Astrocyte (in vitro differentiated cells and primary cell): ENCODE measurements at regions not wholly inside any gene's neighbourhood (a gene's known extent, or its start where the extent isn't known, plus 50 kb on each side); places are given as distances from the start of the nearest gene placed in this dataset.

Source experiments
- DNase-seq: peaks from one replicate; pipeline ENCODE4 v3.0.0-alpha.2; 2010; ENCODE audit warnings: low read depth
- FAIRE-seq: peaks from 2 replicates; lab custom pipeline; 2011; peaks lifted over from hg19 to GRCh38; lab: Jason Lieb, UNC
- H2AFZ ChIP-seq: 2 replicates; pipeline ENCODE4 v1.6.0; 2012; ENCODE audit warnings: low read depth, low read length, inconsistent platforms
- H3K27ac ChIP-seq: 2 replicates; pipeline ENCODE4 v1.5.1; 2011; ENCODE audit warnings: low read depth, low read length, inconsistent platforms
- H3K27me3 ChIP-seq: 2 replicates; pipeline ENCODE4 v1.6.0; 2011; ENCODE audit warnings: low read length, inconsistent platforms; ENCODE audit not compliant: insufficient read depth
- H3K36me3 ChIP-seq: 2 replicates; pipeline ENCODE4 v1.5.1; 2011; ENCODE audit warnings: low read length, inconsistent platforms; ENCODE audit not compliant: insufficient read depth
- H3K4me1 ChIP-seq: 2 replicates; pipeline ENCODE4 v1.5.1; 2011; ENCODE audit warnings: low read length, inconsistent platforms; ENCODE audit not compliant: insufficient read depth
- H3K4me2 ChIP-seq: 2 replicates; pipeline ENCODE4 v1.6.0; 2012; ENCODE audit warnings: low read length, inconsistent platforms
- H3K4me3 ChIP-seq: 2 replicates; pipeline ENCODE4 v1.5.1; 2011; ENCODE audit warnings: low read depth, mild to moderate bottlenecking, low read length, inconsistent platforms; ENCODE audit not compliant: insufficient read depth
- H3K79me2 ChIP-seq: 2 replicates; pipeline ENCODE4 v1.6.0; 2012; ENCODE audit warnings: mild to moderate bottlenecking, low read length, inconsistent platforms; ENCODE audit not compliant: insufficient read depth
- H3K9ac ChIP-seq: 2 replicates; pipeline ENCODE4 v1.6.0; 2012; ENCODE audit warnings: mild to moderate bottlenecking, low read length, inconsistent platforms
- H3K9me3 ChIP-seq: 2 replicates; pipeline ENCODE4 v1.5.1; 2012; ENCODE audit warnings: low read depth, mild to moderate bottlenecking, low read length, inconsistent platforms; ENCODE audit not compliant: insufficient read depth
- H4K20me1 ChIP-seq: 2 replicates; pipeline ENCODE4 v1.6.0; 2012; ENCODE audit warnings: low read length, inconsistent platforms; ENCODE audit not compliant: insufficient read depth
- H3K27ac Mint-ChIP-seq: one replicate; pipeline ENCODE4 v1.8.0; 2021; ENCODE audit warnings: mild to moderate bottlenecking, mixed read lengths; ENCODE audit not compliant: unreplicated experiment
- H3K27me3 Mint-ChIP-seq: one replicate; pipeline ENCODE4 v1.8.0; 2021; ENCODE audit warnings: low read depth, mixed read lengths; ENCODE audit not compliant: unreplicated experiment
- H3K36me3 Mint-ChIP-seq: one replicate; pipeline ENCODE4 v1.8.0; 2021; ENCODE audit warnings: low read depth, mixed read lengths; ENCODE audit not compliant: unreplicated experiment
- H3K4me1 Mint-ChIP-seq: one replicate; pipeline ENCODE4 v1.8.0; 2021; ENCODE audit warnings: low read depth, mixed read lengths; ENCODE audit not compliant: unreplicated experiment
- H3K4me3 Mint-ChIP-seq: one replicate; pipeline ENCODE4 v1.8.0; 2021; ENCODE audit warnings: mild to moderate bottlenecking, moderate library complexity, mixed read lengths; ENCODE audit not compliant: unreplicated experiment
- H3K9me3 Mint-ChIP-seq: one replicate; pipeline ENCODE4 v1.8.0; 2021; ENCODE audit warnings: mild to moderate bottlenecking, mixed read lengths; ENCODE audit not compliant: unreplicated experiment
- EZH2 ChIP-seq: IDR thresholded peaks from 2 replicates; pipeline ENCODE4 v1.6.1; 2012; ENCODE audit warnings: mild to moderate bottlenecking, low read length, inconsistent platforms; ENCODE audit not compliant: insufficient read depth
- TF ChIP-seq, protein P1 (sequence below): IDR thresholded peaks from 2 replicates; pipeline ENCODE4 v1.5.1; 2011; ENCODE audit warnings: low read depth, mild to moderate bottlenecking, inconsistent platforms, low read length, moderate library complexity; ENCODE audit not compliant: insufficient read depth

DNA sequence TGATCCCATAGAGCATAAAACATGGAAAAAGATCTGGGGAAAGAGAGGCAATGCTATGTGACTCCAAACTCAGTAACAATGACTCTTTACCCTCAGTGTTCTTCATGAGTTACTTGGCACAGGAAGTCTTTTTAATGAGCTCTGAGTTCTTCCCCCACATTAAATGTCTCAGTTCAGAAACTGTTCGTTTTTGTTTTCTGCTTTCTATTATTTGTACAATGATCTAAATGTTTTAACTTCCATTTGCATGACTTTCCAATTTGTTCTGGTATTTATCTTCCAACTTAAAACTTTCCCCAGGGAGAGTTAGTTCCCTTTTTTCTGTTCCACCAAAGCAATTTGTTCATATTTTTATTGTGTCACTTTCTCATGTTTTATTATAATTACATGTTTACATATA, 177.0 kb upstream of the ZBTB20 start:
- H3K79me2 ChIP-seq, result no peaks in the 10 kb centered on the region
- Mint-ChIP-seq H3K4me1 (peaks cover 5% of the 10 kb centered on the region), H3K27ac (no peak overlapping the region), H3K36me3 (no peaks in the 10 kb centered on the region), H3K27me3 (no peaks in the 10 kb centered on the region), H3K4me3 (no peak overlapping the region), H3K9me3 (no peaks in the 10 kb centered on the region)
- H3K36me3 ChIP-seq, result no peaks in the 10 kb centered on the region
- H3K4me1 ChIP-seq, result peaks cover 12% of the 10 kb centered on the region
- H3K4me3 ChIP-seq, result no peak overlapping the region
- H3K27me3 ChIP-seq, result no peaks in the 10 kb centered on the region
- FAIRE-seq (no peak), DNase-seq (no peak)
- no peak overlapping the region for H3K4me2 ChIP-seq
- H3K9me3 ChIP-seq, result no peaks in the 10 kb centered on the region
- no peaks in the 10 kb centered on the region for H4K20me1 ChIP-seq
- H3K27ac ChIP-seq, result no peak overlapping the region
- no peak overlapping the region for H2AFZ ChIP-seq
- H3K9ac ChIP-seq, result no peak overlapping the region
- TF ChIP-seq, protein P1, sequence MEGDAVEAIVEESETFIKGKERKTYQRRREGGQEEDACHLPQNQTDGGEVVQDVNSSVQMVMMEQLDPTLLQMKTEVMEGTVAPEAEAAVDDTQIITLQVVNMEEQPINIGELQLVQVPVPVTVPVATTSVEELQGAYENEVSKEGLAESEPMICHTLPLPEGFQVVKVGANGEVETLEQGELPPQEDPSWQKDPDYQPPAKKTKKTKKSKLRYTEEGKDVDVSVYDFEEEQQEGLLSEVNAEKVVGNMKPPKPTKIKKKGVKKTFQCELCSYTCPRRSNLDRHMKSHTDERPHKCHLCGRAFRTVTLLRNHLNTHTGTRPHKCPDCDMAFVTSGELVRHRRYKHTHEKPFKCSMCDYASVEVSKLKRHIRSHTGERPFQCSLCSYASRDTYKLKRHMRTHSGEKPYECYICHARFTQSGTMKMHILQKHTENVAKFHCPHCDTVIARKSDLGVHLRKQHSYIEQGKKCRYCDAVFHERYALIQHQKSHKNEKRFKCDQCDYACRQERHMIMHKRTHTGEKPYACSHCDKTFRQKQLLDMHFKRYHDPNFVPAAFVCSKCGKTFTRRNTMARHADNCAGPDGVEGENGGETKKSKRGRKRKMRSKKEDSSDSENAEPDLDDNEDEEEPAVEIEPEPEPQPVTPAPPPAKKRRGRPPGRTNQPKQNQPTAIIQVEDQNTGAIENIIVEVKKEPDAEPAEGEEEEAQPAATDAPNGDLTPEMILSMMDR, result no peak
- TF ChIP-seq EZH2, result no peak

DNA sequence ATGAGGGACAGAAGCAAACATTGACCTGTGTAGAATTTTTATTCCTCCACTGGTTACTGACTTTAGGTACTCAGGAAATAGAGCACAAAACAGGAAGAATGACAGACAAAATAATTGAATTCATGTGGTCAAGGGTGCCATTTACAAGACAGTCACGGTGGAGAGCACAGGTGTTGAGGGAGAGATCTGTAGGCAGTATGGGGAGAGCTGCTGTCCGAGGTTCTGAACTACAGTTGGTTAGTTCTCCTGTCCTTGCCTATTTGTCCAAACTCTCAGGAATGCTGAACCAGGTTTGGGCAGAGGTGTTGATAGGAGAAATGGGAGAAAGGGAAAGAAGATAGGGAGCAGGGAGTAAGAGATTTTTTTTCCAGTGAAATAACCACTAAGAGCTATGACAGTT, 178.5 kb upstream of the ZBTB20 start:
- Mint-ChIP-seq H3K4me1 (peaks cover 13% of the 10 kb centered on the region), H3K27me3 (no peaks in the 10 kb centered on the region), H3K27ac (no peak overlapping the region), H3K4me3 (no peak overlapping the region), H3K36me3 (no peaks in the 10 kb centered on the region), H3K9me3 (no peaks in the 10 kb centered on the region)
- no peak overlapping the region for H3K27ac ChIP-seq
- H3K4me1 ChIP-seq, result peaks cover 19% of the 10 kb centered on the region
- FAIRE-seq (peak; percentile 71), DNase-seq (peak; percentile 38)
- no peak overlapping the region for H3K4me3 ChIP-seq
- no peaks in the 10 kb centered on the region for H3K27me3 ChIP-seq
- H3K9ac ChIP-seq, result no peak overlapping the region
- H2AFZ ChIP-seq, result no peak overlapping the region
- no peaks in the 10 kb centered on the region for H3K79me2 ChIP-seq
- no peaks in the 10 kb centered on the region for H4K20me1 ChIP-seq
- no peaks in the 10 kb centered on the region for H3K36me3 ChIP-seq
- no peaks in the 10 kb centered on the region for H3K9me3 ChIP-seq
- TF ChIP-seq, protein P1, result no peak
- TF ChIP-seq EZH2, result no peak
- no peak overlapping the region for H3K4me2 ChIP-seq

DNA sequence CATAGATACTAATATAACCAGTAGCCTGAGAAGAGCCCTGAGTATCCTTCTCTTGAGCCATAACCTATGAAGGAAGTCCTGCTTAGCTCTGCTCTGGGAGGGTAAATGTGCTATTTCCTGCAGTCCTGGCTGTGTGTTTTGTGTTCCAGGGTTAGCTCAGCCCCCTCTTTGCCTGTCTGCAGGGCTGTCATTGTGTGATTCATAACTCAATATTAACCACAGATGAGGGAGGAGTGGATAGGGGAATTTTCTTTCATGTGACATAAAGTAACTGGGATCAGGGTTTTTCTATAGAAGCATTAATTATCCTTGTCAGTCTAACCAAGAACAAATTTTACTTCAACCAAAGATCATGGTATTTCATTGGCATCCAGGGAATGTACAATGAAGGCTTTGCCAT, 183.3 kb upstream of the ZBTB20 start:
- H3K36me3 Mint-ChIP-seq, result no peaks in the 10 kb centered on the region
- Histone ChIP-seq H3K9me3 (no peaks in the 10 kb centered on the region), H3K27me3 (no peaks in the 10 kb centered on the region), H3K36me3 (no peaks in the 10 kb centered on the region), H3K4me1 (peaks cover 9% of the 10 kb centered on the region), H3K9ac (no peak overlapping the region), H3K79me2 (no peaks in the 10 kb centered on the region), H3K27ac (peak overlapping the region; percentile 34), H3K4me2 (peak overlapping the region; percentile 43), H2AFZ (no peak overlapping the region), H4K20me1 (no peaks in the 10 kb centered on the region), H3K4me3 (no peak overlapping the region)
- H3K9me3 Mint-ChIP-seq, result no peaks in the 10 kb centered on the region
- peaks cover 14% of the 10 kb centered on the region for H3K4me1 Mint-ChIP-seq
- H3K27me3 Mint-ChIP-seq, result no peaks in the 10 kb centered on the region
- TF ChIP-seq, protein P1, result no peak
- no peak for TF ChIP-seq EZH2
- peak overlapping the region; percentile 64 for H3K27ac Mint-ChIP-seq
- DNase-seq, result peak; percentile 75
- peak; percentile 94 for FAIRE-seq
- no peak overlapping the region for H3K4me3 Mint-ChIP-seq
